Erythroblast (primary cell): ENCODE measurements at regions not wholly inside any gene's neighbourhood (a gene's known extent, or its start where the extent isn't known, plus 50 kb on each side); places are given as distances from the start of the nearest gene placed in this dataset.

Source experiments
- DNase-seq, 2 experiments: peaks; one replicate each; lab custom pipeline; 2025; lab: John Stamatoyannopoulos, UW
- GATA1 ChIP-seq: IDR thresholded peaks from 2 replicates; pipeline ENCODE4 v1.6.1; 2011; ENCODE audit warnings: low read depth, mild to moderate bottlenecking, control low read depth, low read length, moderate library complexity
- POLR2A ChIP-seq: IDR thresholded peaks from 2 replicates; pipeline ENCODE4 v1.6.1; 2011; ENCODE audit warnings: mild to moderate bottlenecking, low read length

DNA sequence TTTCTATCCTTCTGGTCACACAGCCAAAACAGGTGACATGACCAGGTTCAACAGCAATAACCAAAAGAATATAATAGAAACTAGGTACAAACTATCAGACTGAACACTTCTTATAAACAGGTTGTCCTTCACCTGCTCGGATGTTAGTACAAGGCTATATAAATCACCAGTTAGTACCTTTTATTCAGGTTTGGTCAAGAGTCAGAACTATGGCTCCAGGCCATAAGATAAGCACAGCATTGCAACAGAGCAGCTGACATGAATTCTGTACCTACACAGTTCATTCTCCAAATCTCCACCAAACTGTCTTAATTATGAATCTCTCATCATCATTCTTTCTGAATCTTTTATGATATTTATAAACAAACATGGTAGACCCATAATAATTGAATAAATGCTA lies 123.9 kb downstream of the DIO2 start:
- TF ChIP-seq GATA1: no peak
- no peak for TF ChIP-seq POLR2A
- no peak for DNase-seq

DNA sequence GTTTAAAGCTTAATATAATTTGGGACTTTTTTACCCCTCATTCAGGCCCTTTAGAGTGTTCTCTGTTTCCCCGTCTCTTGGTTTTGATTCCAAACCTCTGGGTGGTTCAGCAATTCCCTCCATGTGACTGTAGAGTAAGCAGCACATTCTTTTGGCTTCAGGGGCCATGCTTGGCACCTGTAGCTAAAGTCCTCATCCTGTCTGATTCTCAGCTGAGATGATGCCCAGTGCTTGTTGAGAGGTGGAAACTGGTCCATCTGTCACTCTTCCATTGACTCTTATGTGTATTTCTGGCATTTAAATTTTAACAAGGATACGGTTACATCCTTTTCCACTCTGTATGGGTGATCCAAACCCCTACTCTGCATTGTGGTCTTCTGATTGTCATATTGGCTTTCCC lies 127.1 kb downstream of the DIO2 start:
- DNase-seq: no peak
- no peak for TF ChIP-seq POLR2A
- no peak for TF ChIP-seq GATA1

DNA sequence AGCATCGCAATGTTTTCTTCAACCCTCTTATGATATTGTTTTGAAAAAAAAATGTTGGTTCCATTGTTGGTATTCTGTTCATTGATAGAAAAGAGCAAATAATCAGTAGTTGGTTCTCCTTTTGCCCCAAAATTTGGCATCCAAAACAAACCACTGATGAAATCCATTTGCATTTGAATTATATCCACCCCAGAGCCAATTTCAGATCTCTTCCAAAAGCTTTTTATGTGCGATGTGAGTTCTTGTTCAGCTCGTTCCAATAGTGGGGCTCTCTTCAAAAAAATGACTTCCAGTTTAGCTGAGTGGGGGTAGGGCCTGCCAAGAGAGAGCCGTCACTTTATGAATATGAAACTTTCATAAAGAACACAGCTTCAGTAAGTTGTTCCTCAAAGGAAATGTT lies 130.7 kb downstream of the DIO2 start:
- TF ChIP-seq POLR2A (no peak), GATA1 (no peak)
- no peak for DNase-seq

DNA sequence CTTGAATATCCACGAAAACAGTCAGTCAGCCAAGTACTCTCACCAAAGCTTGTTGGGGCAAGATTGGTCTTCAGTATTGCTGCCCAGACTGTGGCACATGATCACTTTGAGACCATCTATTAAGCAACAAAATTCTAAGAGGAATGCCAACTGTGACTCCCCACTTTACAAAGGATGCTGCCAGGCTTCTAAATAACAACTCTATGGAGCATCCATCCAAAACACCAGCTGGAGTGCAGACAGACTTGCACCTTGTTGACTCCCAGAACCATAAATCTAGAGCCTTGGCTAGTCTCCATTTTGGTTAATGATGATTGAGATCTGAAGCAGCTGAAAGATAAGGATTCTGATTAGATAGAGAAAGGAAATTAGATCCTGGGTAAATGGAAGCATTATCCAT lies 132.8 kb downstream of the DIO2 start:
- DNase-seq: no peak

DNA sequence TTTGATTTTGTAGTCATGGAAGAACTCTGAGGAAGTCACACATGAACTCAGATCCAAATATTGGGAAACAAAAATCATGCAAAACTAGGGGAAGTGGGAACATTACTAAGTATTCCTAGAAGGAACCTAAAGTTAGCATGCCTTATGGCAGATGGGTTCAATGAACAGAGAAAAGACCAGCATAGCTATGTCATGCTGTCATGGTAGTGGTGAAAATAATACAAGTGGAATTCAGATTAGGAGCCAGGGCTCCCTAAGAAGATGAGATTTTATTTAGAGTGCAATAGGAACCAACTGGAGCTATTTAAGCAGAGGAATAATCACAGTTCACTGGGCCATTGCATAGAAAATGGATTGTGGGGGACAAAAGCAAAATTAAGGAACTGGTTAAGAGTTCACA lies 134.0 kb downstream of the DIO2 start:
- no peak for DNase-seq
- TF ChIP-seq POLR2A (no peak), GATA1 (no peak)

More for the DNA sequence above, 132.8 kb downstream of the DIO2 start:
- TF ChIP-seq POLR2A (no peak), GATA1 (no peak)

DNA sequence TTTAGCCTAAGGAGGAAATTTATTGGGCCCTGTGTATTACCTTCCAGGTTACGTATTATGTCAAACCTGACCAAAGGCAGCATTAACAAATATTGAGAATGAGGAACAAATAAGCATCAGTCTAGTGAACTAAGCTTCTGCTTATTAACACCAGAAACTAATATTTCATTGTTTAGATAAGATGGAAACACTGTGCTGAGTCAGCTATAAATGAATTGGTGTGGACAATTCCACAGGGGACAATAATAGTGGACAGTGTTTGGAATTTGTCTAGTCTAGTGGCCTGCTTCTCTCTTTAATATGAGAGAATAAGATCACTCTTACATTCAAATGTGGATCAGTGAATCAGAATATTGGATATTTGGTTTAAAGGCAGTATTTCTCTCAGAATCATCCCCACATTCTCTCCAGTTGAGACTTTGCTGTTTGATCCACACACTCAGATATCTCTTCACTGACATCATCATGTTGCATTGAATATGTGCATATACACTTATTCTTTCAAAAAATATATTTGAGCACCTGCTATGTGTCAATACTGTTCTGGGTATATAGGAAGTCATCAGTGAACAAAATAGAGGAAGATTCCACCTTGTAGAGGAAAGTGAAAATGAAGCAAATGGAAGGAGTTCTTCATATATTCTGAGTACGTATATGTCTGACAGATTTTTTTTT lies 136.3 kb downstream of the DIO2 start:
- DNase-seq: no peak
- TF ChIP-seq GATA1: no peak
- no peak for TF ChIP-seq POLR2A

DNA sequence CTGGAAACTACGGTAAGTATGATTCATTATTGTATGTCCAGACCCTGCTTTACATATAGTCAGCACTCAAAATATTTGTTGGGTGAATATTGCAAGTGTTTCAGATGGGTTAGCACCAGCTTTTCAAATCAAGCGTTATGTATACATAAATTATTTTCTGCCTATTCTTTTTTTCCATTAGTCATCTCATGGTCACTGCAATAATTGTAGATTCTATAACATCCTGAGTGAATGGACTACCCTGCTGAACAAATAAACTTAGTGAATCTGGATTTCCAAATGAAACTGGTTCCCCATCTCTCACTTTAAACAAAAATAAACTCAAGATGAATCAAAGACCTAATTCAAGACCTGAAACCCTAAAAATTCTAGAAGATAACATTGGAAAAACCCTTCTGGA lies 152.3 kb downstream of the DIO2 start:
- DNase-seq: no peak
- TF ChIP-seq GATA1: no peak
- no peak for TF ChIP-seq POLR2A

DNA sequence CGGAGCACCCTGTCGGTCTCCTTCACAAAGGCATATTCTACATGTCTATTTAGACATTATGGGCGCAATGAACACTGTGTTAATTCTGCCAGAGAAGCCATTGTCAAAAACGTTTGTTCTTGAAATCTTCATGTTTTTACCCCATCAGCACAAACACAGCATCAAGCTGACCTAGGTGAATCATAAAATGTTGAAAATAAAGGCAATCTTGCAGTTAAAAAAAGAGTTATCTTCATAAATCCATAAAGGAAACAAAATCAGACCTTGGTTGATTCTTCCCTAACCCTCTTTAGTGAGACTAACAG lies 154.9 kb downstream of the DIO2 start:
- TF ChIP-seq POLR2A (no peak), GATA1 (no peak)
- DNase-seq: no peak

DNA sequence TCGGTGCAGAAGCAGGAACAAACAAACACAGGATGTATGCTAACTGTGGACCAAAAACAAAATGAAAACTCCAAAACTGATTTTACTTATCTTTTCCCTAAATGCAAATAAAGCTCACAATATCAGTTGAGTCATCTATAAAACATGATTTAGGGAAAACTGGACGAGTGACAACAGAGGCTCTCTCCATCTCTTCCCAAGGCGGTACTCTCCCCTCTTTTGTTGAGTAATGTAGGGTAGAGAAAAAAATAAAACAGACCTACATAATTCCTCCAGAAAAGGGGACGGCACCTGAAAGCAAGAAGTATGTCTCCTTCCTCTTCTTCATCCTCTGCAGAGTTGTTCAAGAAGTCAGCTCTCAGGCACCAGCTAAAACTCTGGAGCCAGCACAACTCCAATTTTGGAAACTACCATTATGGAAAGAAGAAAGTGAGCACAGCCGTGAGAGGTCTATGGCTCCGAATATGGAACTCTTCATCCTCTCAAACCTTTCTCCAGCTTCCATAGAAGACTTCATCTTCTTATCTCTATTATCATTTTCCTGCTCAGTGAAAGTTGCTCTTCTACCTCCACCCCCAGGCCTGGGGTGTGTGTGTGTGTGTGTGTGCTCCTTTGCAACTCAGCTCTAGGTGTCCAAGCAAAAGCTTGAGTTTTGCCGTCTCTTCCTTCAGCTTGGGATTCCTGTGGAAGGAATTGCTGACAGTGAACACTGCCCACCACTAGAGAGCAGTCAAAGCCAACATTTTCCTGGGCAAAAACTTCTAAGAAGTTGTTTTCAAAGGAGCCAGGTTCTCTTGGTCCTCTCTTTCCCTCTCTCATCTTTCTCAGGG lies 155.4 kb downstream of the DIO2 start:
- DNase-seq: peak in 1 of 2 experiments; percentile 31
- no peak for TF ChIP-seq GATA1
- no peak for TF ChIP-seq POLR2A

DNA sequence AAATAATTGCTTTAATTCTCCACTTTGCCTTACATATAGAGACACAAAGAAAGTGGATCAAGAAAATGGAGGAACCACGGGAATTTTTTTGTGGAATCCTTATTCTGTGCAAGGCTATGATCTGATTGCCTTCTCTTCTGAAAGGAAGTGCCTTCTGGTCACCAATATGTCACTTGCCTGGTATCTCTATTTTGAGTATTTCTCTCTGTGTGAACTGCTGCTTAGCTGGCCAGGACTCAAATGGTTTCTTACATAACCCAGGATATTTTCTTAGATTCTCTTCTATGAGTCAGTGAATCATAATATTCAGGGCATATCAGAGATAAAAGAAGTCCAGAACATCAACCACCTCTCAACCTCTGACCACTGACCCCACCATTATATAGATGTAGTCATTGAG lies 156.1 kb downstream of the DIO2 start:
- no peak for DNase-seq
- TF ChIP-seq POLR2A: no peak
- TF ChIP-seq GATA1: no peak

DNA sequence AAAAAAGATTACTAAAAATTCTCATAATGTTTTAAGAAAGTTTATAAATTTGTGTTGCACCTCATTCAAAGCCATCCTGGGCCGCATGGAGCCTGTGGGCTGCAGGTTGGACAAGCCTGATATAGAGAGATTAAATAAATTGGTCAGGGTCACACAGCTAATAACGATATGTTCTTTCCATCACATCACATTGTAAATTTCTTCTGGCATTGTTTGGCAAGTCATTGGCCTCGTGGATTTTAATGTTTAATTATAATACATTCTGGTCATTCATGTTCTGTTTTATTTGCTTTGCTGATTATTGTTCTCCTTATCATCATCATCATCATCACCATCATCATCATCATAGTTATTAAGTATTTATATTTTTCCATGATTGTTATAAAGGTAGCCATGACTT lies 157.3 kb downstream of the DIO2 start:
- DNase-seq: no peak
- TF ChIP-seq POLR2A: no peak
- no peak for TF ChIP-seq GATA1

DNA sequence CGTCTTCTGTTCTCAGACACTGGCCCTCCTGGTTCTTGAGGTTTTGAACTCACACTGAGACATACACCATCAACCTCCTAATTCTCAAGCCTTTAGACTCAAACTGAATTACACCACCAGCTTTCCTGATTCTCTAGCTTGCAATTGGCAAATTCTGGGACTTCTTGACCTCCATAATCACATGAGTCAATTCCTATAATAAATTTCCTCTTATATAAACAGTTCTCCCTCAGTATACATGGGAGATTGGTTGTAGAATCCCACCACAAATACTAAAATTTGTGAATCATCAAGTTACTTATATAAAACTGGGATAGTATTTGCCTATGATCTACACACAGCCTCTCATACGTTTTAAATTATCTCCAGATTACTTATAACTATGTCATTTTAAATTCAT lies 162.2 kb downstream of the DIO2 start:
- no peak for DNase-seq
- no peak for TF ChIP-seq POLR2A
- no peak for TF ChIP-seq GATA1

DNA sequence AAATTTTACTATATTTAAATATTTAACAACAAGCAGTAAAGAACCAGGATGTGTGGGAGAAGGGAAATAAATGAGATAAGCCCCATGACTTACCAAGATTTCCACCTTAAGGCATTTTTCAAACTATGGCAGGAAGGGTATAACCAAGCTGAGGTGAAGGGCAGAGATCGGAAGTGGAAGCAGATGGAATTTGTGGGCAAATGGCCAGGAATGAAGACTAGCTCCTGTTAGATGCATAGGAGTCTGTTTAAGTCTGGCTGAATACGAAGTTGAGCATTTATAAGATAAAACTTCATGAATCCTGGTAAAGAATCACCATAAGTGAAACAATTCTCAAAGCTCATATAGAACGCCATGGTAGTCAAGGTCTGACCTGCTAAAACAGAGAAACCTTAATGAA lies 163.5 kb downstream of the DIO2 start:
- TF ChIP-seq POLR2A (no peak), GATA1 (no peak)
- DNase-seq: no peak

DNA sequence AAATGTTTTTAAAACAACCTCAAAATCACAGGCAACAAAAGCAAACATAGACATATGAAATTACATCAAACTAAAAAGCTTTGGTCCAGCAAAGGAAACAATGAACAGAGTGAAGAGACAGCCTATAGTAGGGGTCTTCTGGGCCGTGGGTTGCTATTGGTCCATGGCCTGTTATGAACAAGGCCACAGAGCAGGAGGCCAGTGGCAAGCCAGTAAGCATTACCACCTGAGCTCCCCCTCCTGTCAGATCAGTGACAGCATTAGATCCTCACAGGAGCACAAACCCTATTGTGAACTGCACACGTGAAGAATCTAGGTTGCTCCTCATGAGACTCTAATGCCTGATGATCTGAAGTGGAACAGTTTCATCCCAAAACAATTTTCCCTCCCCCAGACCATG lies 174.0 kb downstream of the DIO2 start:
- TF ChIP-seq GATA1: no peak
- no peak for TF ChIP-seq POLR2A

More for the DNA sequence above, 174.0 kb downstream of the DIO2 start:
- DNase-seq: no peak
